Inferior parietal cortex (tissue), 1 donor: ENCODE measurements at regions not wholly inside any gene's neighbourhood (a gene's known extent, or its start where the extent isn't known, plus 50 kb on each side); places are given as distances from the start of the nearest gene placed in this dataset.

Experiments
- DNase-seq: peaks from one replicate; pipeline ENCODE4 v3.0.0-alpha.2; 2016; ENCODE audit errors: extremely low spot score

DNA sequence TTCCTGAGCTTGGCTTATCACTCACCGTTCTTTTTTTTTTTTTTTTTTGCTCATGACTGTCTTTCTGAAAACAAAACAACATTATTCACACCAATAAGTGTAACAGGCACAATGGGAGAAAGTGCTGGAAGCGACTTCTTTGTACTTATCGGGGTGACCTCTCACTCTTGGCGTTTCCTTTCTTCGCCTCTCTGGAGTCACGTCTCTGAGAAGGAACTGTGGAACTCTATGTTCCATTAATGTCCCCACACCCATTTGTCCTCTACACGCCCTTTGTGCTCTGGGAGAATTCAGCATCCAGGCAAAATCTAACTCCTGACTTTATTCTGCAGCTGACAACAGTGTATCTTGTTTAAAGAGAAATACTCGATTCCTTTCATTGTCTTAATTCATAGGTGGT, 70.8 kb upstream of the FAM204A start:
- no peak for DNase-seq

DNA sequence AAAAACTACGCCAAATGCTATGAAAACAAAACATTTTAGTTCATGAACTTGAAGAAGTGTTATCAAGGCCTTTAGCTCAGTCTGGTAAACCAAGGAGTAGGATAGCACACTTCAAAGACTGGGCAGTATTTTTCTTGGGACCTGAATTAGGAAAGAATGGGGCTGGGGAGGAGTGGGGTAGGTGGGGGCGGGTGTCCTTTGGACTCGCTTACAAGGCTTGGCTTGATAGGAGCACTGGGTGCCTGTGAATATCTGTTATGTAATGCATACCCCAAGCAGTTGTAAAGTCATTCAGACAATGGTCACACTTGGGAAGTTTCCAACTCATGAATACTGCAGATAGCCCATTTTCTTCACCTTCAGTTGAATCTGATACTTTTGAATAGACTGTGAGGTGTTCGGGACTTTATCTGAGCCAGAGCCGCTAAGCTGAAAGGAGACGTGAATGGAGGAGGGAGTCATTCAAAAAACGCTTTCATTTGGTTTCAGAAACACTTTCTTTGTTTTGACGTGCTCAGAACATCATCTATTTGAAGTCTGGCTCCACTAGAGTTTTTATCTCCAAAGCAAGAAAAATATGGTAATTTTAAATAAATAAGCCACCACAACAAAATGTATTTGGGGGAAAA, 70.1 kb upstream of the FAM204A start:
- DNase-seq: no peak

DNA sequence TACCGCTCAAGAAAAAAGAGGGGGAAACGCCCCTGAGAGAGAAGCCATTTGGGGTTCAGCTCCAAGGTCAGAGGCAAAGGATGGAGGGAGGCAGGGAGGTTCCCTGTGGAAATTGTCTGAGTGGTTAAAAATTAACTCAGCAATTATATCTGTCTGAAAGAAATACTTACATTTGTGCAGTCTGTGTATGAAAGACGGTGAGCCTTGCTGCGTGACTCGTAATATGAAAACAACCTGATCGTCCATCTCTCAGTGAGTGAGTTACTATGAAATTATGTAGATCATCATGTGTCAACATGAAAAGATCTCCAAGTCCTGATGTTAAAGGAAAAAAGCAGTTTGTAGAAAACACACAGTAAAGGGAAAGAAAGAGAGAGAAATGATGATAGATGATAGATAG, 67.2 kb upstream of the FAM204A start:
- DNase-seq: no peak

DNA sequence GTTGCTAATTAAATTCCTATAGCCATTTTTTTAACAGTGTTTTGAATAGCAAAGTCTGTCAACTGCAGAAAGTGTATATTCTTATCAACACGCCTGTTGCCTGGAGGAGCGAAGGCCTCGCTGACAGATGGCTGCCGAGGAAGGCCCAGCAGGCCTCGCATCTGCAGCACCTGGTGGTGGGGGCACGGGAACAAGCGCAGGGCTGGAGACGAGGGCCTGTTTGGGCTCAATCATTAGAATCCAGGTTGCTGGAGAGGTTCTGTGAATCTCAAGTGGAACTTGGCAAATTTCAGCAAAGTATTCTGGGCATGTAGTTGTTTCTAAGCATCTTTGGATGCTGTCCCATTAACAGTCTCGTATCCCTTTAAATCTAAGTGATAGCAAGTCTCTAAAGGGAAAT, 66.1 kb upstream of the FAM204A start:
- DNase-seq: no peak

DNA sequence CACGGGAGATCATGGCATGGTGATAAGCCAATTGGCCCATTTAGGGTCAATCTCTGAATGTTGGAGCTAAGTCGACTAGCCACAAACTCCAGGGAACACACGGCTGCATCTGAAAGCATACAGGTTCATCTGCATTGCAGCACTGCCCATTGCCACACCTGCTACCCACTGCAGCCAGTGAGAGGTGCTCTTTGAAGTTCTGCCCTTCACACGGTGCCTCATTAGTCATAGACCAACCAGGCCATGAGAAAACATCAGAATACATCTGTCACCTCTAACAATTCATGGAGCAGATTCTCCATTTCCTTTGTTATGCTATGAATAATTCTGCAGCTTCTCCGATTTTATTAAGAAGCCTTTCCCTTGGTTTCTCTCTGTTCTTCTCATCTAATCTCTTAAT, 65.7 kb upstream of the FAM204A start:
- DNase-seq: no peak

DNA sequence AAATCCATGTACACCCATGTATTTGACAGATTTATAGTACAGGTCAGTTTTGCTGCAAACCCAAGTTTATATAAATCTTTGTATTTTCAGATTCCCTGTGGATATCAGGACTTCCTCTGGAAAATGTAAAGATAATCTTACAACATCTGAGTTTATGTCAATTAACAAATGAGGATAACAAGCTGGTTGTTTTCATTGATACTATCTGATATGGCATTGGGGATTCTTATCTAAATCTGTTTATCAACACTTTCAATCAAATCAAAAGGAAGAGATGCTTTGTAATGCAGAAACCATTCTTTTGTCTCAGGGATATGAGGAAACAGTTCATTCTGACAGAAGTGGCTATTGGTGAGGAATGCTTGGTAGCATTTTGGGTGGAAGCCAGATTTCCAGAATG, 64.9 kb upstream of the FAM204A start:
- no peak for DNase-seq

DNA sequence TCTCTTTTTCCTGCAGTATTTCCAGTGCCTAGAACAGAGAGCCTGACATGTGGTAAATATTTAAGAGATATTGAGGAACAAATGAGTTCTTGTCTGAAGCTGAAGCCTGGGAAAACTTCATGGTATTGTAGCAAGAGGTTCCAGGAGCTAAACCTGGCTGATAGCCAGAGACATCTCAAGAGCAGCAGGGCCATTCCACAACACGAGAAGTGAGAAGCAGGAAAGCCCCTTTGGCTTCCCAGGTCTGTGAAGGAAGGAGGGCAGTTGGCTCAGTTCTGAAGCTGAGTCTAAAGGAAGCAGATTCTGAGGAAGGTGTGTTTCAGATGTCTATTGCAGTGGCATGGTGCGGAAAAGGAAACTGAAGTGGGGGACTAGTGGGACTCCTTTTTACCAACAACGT, 63.8 kb upstream of the FAM204A start:
- DNase-seq: no peak

DNA sequence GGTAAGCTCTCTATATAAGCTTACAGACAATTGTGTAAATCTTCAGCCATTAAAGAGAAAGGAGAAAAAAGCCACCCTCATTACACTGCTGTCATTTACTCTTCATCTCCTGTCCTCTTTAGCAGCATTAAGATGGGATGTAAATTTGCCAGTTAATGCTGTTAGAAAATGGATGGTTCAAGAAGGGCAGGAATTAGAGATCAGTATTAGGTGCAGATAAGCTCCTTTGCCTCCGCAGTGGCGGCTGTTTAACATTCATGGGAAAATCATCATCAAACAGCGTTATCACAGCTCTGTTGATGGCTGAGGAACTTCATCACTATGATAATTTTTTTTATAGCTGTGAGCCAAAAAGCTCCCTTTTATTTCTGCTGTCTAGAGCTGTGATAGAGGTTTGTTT, 61.8 kb upstream of the FAM204A start:
- DNase-seq: no peak

DNA sequence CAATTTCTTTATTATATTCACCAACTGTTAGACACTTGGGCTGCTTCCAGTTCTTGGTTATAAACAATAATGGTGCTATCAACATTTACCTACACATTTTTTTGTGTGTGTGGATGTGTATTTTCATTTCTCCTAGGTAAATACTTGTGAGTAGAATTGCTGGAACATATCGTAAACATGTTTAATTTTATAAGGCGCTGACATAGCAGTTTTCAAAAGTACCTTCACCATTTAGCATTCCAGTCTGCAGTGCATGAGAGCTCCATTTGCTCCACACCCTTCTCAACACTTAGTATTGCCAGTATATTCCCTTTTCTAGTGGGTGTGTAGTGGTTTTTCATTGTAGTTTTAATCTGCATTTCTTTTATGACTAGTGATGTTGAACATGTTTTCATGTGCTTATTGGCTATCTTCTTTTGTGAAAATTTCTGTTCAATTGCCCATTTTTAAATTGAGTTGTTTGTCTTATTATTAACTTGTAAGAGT, 59.6 kb upstream of the FAM204A start:
- no peak for DNase-seq

DNA sequence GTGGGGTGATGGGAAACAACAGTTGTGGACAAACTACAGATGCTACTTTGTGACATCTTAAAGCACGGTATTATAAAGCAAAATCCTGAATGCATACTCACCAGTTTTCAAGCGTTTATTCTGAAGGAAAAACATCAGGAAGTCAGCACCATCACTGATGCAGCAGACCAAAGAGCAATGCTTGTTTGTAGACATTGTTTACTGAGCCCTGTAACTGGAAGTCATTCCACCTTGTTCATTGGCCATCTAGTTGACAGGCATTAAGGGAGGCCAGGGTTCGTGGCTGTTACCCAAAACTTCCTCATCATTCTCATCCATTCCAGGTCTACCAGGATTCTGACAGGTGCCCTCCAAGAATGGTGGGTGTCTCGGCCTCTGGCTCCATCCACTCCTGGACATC, 55.3 kb upstream of the FAM204A start:
- no peak for DNase-seq

DNA sequence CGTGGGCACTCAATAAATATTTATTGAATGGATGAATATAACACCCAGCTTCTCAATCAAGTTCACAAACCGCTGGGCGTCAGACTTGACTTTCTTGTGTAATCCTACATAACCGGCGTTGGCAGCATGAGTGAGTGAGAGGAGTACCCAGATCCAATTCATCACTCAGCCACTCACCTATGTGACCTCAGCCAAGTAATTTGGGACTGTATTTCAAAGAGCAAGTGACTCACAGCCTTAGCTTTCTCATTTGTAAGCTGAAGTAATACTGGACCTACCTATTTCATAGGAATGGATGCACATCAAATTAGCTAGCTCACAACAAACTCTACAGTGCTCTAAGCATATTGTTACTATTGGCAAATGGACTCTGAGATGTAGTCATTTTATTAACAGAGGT, 53.8 kb upstream of the FAM204A start:
- no peak for DNase-seq

DNA sequence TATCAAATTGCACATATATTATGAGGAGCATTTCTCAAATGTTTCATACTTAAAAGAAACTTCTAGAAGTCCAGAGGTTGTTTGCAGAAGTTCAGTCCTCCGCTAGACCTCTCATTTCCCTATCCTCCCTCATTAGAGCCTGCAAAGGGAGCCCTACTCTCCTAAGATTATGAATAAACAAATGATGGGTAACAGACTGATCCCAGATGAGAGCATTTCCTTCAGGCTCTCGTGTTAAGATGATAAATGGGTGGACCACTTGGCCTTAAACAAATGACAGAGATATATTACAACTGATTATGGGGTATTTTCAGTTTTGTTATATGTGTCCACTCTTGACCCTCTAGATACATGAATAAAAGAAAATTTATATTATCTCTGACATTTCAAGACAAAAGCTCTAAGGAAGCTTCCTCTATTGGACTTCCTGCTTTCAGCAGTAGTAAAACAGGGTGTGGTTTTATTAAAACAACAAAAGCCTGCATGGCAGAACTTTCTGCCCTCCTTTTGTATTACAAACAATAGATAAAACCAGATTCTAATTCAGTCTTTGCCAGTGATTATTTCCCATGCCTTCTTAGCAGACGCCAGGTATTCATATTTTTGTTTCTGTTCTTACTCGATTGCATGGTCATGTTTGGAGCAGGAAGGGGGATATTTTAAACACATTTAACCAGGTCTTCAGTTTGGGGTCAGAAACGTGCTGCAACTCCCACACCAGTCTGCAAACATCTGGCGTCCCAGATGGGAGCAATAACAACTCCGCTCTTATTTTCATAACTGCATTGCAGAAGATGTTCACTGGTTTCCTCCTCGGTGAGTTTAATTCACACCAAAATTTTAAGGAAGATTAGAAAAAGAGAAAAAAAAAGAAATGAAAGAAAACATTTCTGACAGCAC, 52.4 kb upstream of the FAM204A start:
- no peak for DNase-seq

DNA sequence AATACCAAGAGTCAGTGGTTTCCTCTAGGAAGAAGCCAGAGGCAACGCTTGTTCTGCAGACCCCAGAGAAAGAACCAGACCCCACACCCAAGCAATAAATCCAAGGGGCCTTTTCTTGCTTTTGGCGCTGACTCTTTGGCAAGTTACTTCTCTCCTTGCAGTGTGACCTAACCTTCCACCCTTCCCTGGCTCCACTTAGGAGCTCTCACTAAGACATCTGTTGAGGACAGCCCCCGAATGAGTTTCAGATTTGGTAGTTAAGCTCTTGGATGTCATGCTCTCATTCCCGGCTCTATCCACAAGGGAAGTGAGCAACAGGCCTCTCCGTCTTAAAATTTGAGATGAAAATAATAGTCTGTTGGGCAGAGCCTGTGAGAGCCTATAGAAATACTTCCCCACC, 50.6 kb upstream of the FAM204A start:
- DNase-seq: no peak
